GM10266 (cell line): ENCODE measurements at regions not wholly inside any gene's neighbourhood (a gene's known extent, or its start where the extent isn't known, plus 50 kb on each side); places are given as distances from the start of the nearest gene placed in this dataset.
"Not testable (repeated sequence)": the region's sequence is repeated elsewhere in the genome, so short reads cannot be mapped to it uniquely, and the experiment has no call there.

Experiments used
- DNase-seq: peaks from one replicate; pipeline ENCODE4 v3.0.0; 2012; ENCODE audit errors: extremely low spot score
- CTCF ChIP-seq: IDR thresholded peaks from 2 replicates; pipeline ENCODE4 v1.5.1; 2012; ENCODE audit warnings: mild to moderate bottlenecking, low read depth; ENCODE audit not compliant: control insufficient read depth, insufficient read depth; ENCODE audit errors: missing control alignments

GRCh38 chr18:65671621-65672415 is 79.0 kb upstream of the CDH7 start:
- TF ChIP-seq CTCF, result no peak
- no peak for DNase-seq

GRCh38 chr18:65670145-65670544 is 80.7 kb upstream of the CDH7 start:
- not testable (repeated sequence) for DNase-seq

GRCh38 chr18:65661391-65661790 is 89.4 kb upstream of the CDH7 start:
- no peak for DNase-seq
- TF ChIP-seq CTCF, result no peak

- no peak for DNase-seq
- no peak for TF ChIP-seq CTCF
These were observed 90.9 kb upstream of the CDH7 start for GRCh38 chr18:65659912-65660311.

- DNase-seq, result no peak
- no peak for TF ChIP-seq CTCF
These were observed 91.5 kb upstream of the CDH7 start for GRCh38 chr18:65659312-65659711.

GRCh38 chr18:65651192-65651591 is 99.6 kb upstream of the CDH7 start:
- no peak for TF ChIP-seq CTCF

GRCh38 chr18:65632236-65632635 is 118.6 kb upstream of the CDH7 start:
- DNase-seq, result no peak
- no peak for TF ChIP-seq CTCF

More at GRCh38 chr18:65651192-65651591, 99.6 kb upstream of the CDH7 start:
- DNase-seq, result no peak
